HG02885 (cell line): ENCODE measurements at regions not wholly inside any gene's neighbourhood (a gene's known extent, or its start where the extent isn't known, plus 50 kb on each side); places are given as distances from the start of the nearest gene placed in this dataset.

ENCODE experiments used
- ATAC-seq: cut with Tn5 transposase; IDR thresholded peaks from one replicate; pipeline ENCODE4 v1.9.1; 2021; ENCODE audit warnings: mild to moderate bottlenecking; ENCODE audit not compliant: unreplicated experiment, poor library complexity

DNA sequence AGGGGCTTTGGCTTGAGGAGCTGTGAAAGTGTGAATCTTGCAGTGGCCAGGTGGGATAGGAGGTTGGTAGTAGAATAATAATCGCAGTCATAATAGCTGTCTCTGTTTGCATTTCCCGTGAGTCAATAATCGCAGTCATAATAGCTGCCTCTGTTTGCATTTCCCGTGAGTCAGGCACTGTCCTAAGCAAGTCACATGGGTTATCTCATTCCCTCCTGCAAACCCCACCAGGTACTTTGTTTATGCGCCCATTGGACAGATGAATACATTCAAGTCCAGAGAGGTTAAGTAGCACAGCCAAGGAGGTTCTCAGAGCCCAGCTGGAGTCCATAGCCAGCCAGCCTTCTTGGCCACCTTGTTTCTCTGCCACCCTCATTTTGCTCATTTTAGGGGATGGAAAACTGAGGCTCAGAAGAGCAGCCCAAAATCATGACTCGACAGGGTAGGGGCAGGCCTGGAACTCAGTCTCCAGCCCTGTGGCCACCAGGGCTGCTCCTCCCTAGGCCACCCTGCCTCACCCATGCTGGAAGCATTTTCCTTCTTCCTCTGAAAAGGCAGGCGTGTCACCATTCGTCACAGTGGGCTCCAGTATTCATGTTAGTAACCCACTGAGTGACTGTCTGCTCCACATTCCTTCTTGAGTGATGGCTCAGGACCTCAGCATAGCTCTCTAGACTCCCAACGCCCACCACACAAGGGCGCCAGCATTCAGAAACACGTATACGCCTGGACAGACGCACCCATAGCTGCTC, 206.2 kb downstream of the URI1 start:
- no peak for ATAC-seq

DNA sequence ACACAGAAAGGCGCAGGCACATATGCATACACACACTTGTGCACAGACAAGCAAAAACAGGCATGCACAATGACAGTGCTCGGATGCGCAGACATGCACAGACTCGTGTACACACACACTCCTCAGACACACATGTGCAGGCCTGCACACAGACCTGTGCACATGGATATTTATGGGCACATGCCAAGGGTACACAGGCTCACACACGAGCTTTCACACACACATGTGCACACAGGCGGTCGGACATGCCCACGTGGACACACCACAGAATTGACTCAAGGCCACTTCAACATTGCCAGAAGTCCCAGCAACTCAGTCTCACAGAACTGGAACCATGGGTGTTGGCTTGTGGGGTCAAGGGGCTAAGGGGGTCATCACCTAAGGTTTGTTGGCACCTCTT, 206.8 kb downstream of the URI1 start:
- no peak for ATAC-seq

DNA sequence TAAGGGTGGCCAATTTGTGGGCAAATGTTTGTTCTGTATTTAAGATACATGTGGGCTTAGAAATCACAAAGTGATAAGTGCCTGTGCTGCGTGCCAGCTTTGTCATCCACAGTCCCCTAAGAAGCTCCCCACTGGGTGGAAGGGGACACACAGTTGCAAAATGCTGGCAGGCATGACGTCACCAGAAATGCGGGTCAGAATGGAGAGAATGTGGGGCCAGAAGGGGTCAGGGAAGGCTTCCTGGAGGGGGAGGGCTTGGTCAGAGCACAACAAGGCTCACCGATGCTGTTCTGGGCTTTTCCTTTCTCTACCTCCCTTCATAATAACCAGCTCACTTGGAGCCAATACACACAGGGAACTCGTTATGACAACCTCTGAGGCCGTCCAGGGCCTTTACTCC, 207.3 kb downstream of the URI1 start:
- no peak for ATAC-seq

DNA sequence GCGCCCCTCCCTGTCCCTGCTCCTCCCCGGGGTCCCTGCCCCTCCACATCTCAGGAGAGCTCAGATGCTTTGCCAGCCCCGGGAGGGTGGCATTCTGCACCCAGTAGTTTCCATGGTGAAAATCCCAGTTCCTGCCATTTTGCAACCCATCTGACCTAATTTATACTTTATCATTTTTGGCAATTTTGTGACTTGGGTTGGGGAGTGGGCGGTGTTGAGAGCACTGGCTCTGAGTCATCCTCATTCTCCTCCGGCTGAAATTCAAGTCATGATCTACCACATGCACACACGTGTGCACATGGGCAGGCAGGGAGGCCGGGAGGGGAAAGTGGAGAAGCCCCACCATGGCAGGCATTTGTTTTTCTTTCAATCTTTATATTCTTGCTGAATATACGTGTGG, 208.6 kb downstream of the URI1 start:
- no peak for ATAC-seq

DNA sequence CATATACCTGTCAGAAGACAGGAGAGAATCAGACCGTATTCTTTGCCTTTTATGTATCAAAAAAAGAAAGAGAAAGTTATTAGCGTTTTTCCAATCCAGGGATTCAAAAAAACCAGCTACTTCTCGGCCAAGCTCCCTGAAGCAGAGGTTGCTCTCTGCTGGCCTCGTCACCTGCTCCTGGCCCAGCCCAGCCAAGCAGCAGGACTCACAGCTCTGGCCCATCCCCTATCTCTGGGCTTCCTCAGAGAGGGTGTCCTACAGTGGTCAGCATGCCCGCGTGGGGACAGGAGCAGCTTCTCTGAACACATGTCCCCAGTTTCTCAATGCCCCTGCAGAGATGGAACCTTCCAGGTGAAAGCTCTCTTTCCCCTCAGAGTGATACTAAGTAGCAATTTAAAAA, 209.0 kb downstream of the URI1 start:
- no peak for ATAC-seq

DNA sequence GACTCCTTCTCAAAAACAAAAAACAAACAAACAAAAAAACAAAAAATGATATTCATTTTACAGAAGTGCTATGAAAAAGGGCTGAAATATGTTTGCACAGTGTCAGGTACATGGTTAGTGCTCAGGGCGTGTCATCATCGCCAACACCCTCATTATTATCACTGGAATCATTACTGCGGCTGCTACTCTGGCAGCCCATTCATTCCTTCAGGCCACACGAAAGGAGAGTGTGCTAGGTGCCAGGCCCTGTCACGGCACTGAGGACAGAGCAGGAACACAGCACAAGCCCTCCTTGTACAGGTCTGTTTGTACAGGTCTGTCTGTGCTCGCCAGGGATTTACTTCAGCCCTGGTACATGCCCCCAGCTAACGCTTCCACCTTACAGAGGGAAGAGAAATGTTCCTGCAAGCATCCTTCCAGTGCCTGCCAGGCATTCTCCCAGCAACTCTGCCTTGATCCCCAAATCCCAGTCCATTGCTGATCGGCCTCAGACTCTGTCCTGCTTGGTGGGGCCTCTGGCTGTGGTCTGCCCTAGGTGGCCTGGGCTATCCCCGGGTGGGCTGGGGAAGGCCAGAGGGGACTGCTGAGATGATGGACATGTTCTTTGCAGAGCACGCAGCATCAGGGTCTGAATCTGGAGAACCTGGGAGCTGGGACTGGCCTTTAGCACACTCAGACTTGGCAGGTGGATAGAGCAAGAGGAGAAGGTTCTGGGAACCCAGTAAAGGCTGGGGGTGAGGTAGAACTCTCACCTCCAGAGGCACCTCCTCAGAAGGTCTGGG, 210.7 kb downstream of the URI1 start:
- ATAC-seq, result no peak

DNA sequence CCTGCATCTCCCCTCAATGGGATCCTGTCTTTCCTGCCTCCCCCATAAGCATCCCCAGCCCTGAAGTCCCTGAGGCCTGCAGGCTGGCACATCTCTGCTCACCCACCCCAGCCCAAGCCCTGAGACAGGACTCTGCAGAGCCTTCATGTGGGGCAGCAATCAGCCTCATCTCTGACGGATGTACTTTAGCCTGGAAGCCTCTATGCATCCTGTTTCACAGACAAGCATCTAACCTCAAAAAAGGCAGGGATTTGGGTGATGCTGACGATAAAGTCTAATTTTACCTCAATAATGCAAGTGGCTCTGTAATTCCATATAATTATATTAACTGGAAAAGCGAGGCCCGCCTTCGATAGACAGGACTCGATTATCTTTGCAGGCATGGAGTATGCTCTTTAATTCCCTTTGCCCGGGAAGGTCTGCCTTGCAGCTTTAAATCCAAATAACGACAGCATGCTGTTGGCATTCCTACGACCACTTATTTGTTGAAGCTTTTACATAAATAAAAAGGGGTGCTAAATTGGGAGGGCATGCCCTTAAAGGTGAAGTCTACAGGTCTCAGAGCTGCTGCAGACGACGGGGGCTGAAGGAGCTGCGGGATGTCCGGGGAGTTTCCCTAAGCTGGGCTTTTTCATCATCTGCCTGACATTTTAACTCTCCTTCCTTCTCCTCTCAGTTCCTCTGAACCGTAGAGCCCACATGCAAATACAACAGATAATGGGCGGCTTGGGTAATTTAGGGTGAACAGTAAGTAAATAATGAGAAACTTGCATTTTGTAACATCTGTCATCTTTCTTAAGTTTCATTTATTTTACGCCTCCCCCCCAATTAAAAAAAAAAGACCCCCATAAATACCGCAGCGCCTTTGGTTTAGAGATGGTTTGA, 211.5 kb downstream of the URI1 start:
- peak; percentile 88 for ATAC-seq

DNA sequence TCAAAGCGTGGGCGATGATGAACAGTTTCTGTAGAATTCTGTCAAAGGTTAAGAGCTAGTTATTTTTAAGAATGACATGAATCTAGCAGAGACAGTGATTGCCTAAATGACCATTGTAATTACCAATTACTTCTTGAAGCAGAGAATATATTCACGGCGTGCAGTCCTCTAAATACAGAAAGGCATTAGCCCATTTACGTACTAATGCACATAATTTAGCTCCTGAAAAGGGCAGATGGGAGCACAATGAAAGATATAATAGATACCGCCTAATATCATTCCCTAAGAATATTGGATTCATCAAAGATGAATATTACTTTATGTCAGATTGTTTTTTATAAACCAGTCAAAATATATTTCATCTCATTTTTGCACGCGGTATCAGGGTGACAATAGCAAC, 212.4 kb downstream of the URI1 start:
- ATAC-seq, result no peak

DNA sequence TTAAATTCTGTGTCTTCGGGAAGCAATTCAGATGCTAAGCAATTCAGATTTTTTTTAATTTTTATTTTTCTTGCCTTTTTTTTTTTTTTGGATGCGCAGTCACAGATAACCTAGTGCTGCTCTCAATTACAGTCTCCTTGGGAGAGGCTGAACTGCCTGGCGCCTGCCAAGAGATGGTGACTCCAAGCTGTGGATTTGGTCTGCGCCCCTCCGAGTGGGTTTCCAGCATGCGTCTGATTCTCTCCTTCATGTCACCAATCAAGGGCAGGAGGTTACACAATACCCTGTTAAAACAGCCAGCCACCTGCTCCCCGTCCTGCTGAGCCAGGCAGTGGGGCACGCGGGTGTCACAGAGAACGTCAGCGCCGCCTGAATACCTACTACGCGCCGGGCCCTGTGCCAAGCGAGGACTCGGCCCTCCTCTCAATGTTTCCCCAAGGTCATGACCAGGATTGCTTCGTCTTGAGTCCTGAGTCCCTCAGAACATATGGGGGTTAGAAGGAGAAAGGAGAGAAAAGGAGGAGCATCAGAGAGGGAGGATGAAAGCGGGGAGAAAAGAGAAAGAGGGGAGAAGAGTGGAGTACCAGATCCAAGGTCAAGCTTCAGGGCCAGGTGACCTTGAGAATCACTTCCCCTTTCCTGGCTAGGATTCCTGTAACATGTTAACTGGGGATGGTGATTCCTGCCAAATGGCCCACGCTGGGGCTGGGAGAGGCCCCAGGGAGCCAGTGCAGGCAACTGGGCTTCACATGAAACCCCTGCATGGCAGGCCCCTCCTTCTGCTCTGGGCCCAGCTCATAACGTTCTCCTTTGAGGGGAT, 213.6 kb downstream of the URI1 start:
- no peak for ATAC-seq

DNA sequence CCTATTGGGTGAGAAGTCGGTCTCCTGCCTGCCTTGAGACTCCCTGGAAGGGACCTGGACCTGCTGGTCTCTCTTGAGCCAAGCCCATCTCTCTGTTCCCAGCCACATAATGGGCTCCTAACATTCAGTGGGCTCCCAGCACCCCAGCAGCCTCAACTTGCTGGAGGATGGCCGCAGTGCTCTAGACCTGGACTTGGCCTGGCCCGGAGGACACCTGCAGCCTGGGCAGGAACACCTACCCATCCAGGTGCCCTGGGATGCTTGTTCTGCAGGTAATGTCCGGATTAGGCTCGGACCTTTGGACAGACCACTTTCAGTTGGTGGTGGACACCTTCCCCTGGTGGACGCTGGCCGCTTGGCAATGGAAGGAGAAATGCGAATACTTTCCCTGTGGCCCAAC, 214.6 kb downstream of the URI1 start:
- ATAC-seq, result no peak

DNA sequence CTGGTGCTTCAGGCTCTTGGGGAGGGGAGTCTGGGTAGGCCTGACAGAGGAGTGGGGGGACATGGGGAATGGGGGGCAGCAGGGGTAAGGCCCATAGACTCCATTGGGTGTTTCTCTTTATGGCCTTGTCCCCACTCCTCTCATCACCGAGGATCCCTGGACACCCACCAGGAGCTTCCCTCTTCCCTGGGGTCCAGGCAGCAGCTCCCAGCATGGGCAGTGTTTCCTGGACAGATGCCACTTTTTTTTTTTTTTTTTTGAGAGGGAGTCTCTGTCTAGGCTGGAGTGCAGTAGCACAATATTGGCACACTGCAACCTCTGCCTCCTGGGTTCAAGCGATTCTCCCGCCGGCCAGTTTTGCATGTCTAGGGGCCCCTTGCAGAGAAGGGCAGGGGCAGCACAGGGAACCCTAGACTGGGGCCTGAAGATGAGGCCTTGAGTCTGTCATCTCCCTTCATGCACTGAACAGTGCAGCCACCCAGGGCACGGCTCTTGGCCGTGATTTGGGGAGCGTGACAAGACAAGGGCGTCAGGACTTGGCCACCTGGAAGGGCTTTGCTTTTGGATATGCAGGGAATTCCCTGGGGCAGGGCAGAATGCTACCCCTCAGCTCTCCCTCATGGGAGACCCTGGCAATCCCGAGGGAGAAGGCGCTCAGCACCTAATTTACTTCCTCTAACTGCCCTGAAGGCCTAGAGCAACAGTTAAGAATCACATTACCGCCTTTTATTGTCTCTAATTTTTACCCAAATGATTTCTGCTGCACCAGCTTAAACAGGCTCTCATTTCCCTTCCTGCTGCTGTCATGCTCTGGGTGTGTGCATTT, 213.9 kb upstream of the ZNF536 start:
- ATAC-seq, result no peak

DNA sequence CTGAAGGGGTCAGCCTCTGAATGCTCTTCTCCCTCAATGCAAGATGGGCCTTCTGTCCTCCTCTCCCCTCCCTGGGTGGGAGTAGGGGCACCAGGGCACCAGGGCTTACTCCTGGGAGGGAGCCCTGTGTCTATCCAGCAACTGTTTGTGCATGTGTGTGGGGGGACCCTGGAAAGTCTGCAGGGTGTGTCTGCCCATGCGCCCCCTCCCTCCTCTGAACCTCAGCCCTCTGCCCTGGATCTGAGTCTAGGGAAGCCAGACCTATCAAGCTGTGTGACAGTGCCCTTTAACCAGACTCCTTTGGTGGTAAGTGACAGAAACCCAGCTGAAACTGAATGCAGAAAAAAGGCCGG, 213.3 kb upstream of the ZNF536 start:
- ATAC-seq, result no peak

DNA sequence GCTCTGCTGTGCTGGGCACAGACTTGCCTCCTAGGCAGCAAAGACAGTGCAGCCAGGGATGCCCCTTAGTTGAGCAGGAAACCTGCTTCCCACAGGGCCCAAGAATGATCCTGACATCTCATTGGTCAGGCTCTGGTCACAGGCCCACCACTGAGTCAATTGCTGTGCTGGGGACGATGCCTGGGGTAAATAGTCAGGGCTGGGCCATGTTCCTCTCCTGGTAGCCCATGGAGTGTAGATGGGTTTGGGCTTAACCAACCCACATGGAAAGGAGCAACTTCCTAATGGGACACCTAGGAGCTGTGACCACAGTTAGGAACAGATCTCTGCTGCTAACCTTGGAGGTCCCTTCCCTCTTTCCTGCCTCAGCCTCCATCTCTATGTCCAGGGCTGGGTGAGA, 212.5 kb upstream of the ZNF536 start:
- no peak for ATAC-seq

DNA sequence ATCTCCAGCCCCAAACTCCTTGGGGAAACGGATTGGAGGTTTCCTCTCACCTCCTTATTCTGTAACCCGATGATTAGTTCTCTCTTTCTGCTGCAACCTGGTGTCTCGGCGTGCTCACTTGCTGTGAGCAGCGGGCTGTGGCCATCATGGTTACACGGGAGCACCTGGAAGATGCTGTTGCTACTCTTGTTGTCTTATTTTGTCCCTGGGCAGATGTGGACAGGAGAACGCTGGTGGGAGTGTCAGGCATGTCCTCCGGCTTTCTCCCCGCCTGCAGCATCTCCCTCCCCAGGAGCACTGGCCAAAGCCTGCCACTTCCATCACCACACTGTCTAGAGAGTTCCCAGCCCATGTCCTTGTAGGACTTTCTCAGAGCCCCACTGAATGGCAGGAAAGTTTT, 211.8 kb upstream of the ZNF536 start:
- no peak for ATAC-seq

DNA sequence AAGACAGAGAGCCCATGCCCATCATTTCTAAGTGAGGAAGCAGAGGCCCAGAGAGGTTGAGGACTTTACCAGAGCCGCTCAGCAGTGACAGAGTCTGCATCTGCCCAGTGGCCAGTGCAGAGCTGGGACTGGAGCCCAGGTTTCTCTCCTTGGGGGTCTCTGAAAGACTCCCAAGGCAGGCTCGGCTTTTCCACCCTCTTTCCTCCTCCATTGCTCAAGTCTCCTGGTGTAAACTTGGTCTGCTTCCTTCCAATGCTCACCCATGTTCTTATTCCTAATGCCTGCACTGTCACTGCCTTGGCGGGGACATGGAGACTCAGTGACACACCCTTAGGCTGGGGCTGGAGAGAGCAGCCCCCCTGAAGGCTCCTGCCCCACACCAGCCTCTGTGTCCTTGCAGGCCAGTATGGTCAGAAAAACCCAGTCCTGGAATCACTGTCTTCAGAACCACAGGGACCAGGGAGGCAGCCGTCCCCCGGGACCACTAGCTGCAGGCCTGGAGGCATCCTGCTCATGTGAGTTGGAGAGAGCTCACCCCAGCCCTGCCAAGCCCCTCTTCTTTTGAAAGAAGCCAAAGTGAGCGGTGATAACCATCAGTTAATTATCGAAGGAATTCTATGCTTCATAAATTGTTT, 211.0 kb upstream of the ZNF536 start:
- ATAC-seq, result no peak

DNA sequence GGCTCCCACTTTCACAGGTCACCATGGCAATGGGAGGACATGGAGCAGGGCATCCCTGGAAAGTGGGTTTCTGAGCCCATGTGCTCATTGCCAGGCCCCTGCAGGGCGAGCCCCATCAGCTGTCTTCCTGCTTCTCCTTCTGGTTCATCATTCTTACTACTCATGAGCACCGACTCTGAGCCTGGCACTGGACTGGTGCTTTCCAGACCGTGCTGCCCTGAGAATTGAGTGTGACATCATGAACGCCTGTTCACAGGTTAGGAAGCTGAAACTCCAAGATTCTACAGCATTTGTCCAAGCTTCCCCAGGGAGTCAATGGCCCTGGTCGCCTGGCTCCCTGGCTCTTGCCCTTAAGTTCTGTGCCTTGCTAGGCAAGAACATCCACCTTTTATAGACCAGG, 210.4 kb upstream of the ZNF536 start:
- no peak for ATAC-seq

DNA sequence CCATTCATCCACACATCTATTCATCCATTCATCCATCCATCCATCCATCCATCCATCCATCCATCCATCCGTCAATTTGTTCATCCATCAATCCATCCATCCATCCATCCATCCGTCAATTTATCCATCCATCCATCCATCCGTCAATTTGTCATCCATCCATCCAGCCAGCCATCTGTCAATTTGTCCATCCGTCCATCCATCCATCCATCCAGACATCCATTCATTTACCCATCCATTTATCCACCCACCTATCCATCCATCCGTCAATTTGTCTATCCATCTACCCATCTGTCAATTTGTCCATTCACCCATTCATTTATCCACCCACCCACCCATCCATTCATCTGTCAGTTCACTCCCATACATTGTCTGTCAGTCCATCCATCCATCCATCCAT, 209.5 kb upstream of the ZNF536 start:
- ATAC-seq, result no peak

DNA sequence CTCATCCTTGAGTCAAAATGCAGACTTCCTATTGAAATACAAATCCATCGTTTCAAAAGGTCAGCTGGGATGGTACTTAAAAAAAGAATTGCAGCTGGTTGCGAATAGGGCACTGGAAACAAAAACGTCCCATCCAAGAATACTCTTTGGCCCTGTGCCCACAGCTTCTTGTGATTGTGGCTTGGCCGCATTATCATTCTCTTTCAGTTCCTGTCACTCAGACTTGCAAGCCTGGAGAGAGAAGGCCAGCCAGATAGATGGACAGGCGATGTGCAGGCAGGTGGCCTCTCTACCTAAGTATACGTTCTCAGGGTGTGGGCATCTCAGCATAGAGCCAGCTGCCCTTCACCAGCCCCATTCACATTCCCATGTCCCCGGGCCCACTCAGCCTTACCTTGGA, 208.5 kb upstream of the ZNF536 start:
- ATAC-seq, result no peak

DNA sequence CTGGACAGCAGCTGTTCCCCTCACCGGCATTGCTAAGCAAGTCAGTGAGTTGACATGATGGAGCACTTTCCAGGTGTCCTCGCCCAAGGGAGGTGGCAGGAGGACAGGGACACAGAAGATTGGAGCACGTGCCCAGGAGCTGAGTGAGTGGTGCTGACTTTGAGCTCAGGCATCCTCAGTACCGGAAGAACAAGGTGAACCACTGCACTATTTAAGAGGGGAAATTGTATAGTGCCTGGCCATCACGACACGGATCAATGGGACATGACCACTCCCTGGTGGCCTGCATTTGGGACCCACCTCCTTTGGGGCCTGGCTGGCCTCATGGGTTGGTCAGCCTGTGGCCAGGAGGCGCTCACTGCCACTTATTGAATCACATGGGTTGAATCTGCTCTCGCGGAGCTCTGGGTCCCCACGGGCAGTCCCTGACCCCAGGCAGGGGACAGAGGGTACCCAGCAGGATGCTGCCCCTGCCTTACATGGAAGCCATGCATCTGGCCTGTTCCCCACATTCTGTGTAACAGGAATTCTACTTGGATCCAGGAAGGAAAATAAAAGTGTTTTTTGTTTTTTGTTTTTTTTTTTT, 206.9 kb upstream of the ZNF536 start:
- no peak for ATAC-seq
